ENCODE measurements at regions not wholly inside any gene's neighbourhood (a gene's known extent, or its start where the extent isn't known, plus 50 kb on each side); places are given as distances from the start of the nearest gene placed in this dataset.
"Not testable (repeated sequence)": the region's sequence is repeated elsewhere in the genome, so short reads cannot be mapped to it uniquely, and the experiment has no call there.

GRCh38 chr3:67239353-67239752, 241.2 kb downstream of the KBTBD8 start:
- intact Hi-C loops (cut with DNase I), result no loop called here
- Histone ChIP-seq H3K4me3 (no peak overlapping the region), H3K9me3 (no peaks in the 10 kb centered on the region), H3K27me3 (peaks cover 0 to 6% (median 0%) of the 10 kb centered on the region in 7 donors), H3K27ac (no peak overlapping the region), H3K36me3 (no peaks in the 10 kb centered on the region), H3K4me1 (no peaks in the 10 kb centered on the region)
- TF ChIP-seq CTCF (IDR thresholded peaks at IDR 0.05), result no peak
- DNase-seq, result no peak
- no peak for ATAC-seq
- 88% methylated on average over 2 of the region's 2 CpGs for WGBS, 2 donors

- peaks cover 0 to 6% (median 0%) of the 10 kb centered on the region in 7 donors for H3K27me3 ChIP-seq
- DNase-seq, result no peak
- ATAC-seq, result no peak
- H3K9me3 ChIP-seq, result no peaks in the 10 kb centered on the region
- no peaks in the 10 kb centered on the region for H3K36me3 ChIP-seq
- intact Hi-C loops (cut with DNase I), result no loop called here
- WGBS, 2 donors, result 71 to 77% methylated on average over 4 of the region's 4 CpGs
- no peak for TF ChIP-seq CTCF (IDR thresholded peaks at IDR 0.05)
- no peaks in the 10 kb centered on the region for H3K4me1 ChIP-seq
- H3K4me3 ChIP-seq, result no peak overlapping the region
- no peak overlapping the region for H3K27ac ChIP-seq
Observed at GRCh38 chr3:67241084-67241483, 243.0 kb downstream of the KBTBD8 start.

GRCh38 chr3:67244130-67244529, 246.0 kb downstream of the KBTBD8 start:
- H3K36me3 ChIP-seq, result no peaks in the 10 kb centered on the region
- WGBS, 2 donors, result 81 to 91% methylated on average over 2 of the region's 2 CpGs
- no peak overlapping the region for H3K27ac ChIP-seq
- DNase-seq, result no peak
- ATAC-seq, result no peak
- TF ChIP-seq CTCF (IDR thresholded peaks at IDR 0.05), result no peak
- H3K4me1 ChIP-seq, result no peaks in the 10 kb centered on the region
- no peak overlapping the region for H3K4me3 ChIP-seq
- no peaks in the 10 kb centered on the region for H3K9me3 ChIP-seq
- H3K27me3 ChIP-seq, result no peaks in the 10 kb centered on the region
- intact Hi-C loops (cut with DNase I), result no loop called here

GRCh38 chr3:67245545-67245944, 247.4 kb downstream of the KBTBD8 start:
- Histone ChIP-seq H3K36me3 (no peaks in the 10 kb centered on the region), H3K4me1 (no peaks in the 10 kb centered on the region), H3K27me3 (no peaks in the 10 kb centered on the region), H3K27ac (no peak overlapping the region), H3K4me3 (no peak overlapping the region), H3K9me3 (no peaks in the 10 kb centered on the region)
- ATAC-seq (peak in 1 of 8 donors; percentile 29), DNase-seq (no peak)
- 63 to 66% methylated on average over 3 of the region's 3 CpGs for WGBS, 2 donors
- TF ChIP-seq CTCF (IDR thresholded peaks at IDR 0.05), result no peak
- intact Hi-C loops (cut with DNase I), result no loop called here

GRCh38 chr3:67248726-67249125, 250.6 kb downstream of the KBTBD8 start:
- Histone ChIP-seq H3K27ac (no peak overlapping the region), H3K27me3 (no peaks in the 10 kb centered on the region), H3K4me1 (no peaks in the 10 kb centered on the region), H3K4me3 (no peak overlapping the region), H3K9me3 (peaks cover 0 to 6% (median 0%) of the 10 kb centered on the region in 11 donors), H3K36me3 (no peaks in the 10 kb centered on the region)
- no peak for DNase-seq
- 67 to 70% methylated on average over 3 of the region's 3 CpGs for WGBS, 2 donors
- no peak for TF ChIP-seq CTCF (IDR thresholded peaks at IDR 0.05)
- ATAC-seq, result no peak
- intact Hi-C loops (cut with DNase I), result no loop called here

GRCh38 chr3:67252906-67253305, 254.8 kb downstream of the KBTBD8 start:
- 54 to 65% methylated on average over 1 of the region's 1 CpG for WGBS, 2 donors

More at GRCh38 chr3:67252906-67253305, 254.8 kb downstream of the KBTBD8 start:
- DNase-seq; H3K27me3 ChIP-seq; H3K4me3 ChIP-seq; H3K27ac ChIP-seq; ATAC-seq; intact Hi-C loops (cut with DNase I); H3K4me1 ChIP-seq; H3K36me3 ChIP-seq: not testable (repeated sequence)
- H3K9me3 ChIP-seq, result peaks cover 0 to 38% (median 0%) of the 10 kb centered on the region in 11 donors

Measured in heart right ventricle (tissue), 16 donors.